Smooth muscle cell of the brain vasculature (primary cell): ENCODE measurements at regions not wholly inside any gene's neighbourhood (a gene's known extent, or its start where the extent isn't known, plus 50 kb on each side); places are given as distances from the start of the nearest gene placed in this dataset.
A peak's percentile ranks its signal among the peaks of the same experiment; 100 is the strongest.
"Not testable (repeated sequence)": the region's sequence is repeated elsewhere in the genome, so short reads cannot be mapped to it uniquely, and the experiment has no call there.

Experiments
- DNase-seq: peaks from one replicate; pipeline ENCODE4 v3.0.0-alpha.2; 2012; ENCODE audit warnings: low read depth, low spot score

GRCh38 chr3:146382386-146382785, 87.0 kb downstream of the PLSCR2 start:
- no peak for DNase-seq

DNA sequence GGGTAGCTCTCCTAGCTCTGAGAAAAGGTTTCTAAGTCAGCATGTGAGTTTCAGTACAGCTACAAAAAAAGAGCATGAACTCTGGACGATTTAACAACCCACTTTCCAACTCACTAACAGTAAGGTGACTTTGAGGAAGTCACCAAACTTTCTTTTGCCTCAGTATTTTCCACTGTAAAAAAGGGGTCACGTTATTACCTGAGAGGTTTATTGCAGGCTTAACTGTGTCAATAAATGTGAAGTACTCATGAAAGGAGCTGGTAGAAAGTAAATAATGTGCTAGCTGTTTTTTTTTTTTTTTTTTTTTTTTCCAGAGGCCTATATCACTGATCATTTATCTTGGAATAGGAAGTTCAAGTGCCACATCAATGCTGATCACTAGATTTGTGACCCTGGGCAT, 89.3 kb downstream of the PLSCR2 start:
- no peak for DNase-seq

- DNase-seq: no peak
Observed at GRCh38 chr3:146375219-146375618, 94.1 kb downstream of the PLSCR2 start.

GRCh38 chr3:146374146-146374545, 95.2 kb downstream of the PLSCR2 start:
- DNase-seq: no peak

- no peak for DNase-seq
Observed at GRCh38 chr3:146371902-146372301, 97.5 kb downstream of the PLSCR2 start.

DNA sequence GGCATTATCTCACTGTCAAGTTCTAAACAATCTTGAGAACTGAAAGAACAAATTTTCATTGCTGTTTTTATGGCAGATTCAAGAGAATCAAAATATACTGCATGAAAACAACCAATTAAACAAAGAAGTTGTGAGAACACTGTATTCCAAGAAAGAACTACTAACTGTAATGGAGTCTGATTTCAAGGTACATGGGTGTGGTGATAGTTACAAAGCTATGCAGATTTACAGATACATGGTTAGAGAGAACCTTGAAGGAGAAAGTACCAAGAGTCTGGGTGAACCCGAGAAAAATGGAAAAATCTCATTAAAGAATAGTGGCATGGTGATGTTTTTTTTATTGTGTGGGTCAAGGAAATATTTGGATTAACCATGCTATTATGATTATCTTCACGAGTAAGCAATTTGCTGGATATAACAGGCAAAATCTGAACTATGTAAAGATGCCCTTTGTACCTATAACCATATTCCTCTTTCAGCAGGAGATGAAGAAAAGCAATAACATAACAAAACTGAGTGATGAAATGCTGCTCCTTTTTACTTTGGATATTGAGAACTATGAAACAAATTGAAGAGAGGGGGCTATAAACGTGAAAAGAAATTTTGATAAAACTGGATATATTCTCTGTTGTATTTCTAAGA, 100.4 kb downstream of the PLSCR2 start:
- DNase-seq: no peak

- no peak for DNase-seq
Observed at GRCh38 chr3:146359841-146360240, 108.9 kb upstream of the PLSCR4 start.

DNA sequence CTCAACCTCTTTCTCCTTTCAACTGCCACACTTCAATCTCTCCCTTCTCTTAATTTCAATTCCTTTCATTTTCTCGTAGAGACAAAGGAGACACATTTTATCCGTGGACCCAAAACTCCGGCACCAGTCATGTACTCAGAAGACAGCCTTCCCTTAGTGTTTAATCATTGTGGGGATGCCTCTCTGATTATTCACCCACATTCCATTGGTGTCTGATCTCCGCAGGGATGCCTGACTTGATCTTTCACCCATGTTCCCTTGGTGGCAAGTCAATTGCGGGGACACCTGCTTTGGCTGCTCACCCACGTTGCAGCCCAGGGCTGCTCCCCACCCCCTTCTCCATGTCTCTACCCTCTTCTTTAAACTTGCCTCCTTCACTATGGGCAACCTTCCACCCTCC, 103.5 kb upstream of the PLSCR4 start:
- DNase-seq: not testable (repeated sequence)

DNA sequence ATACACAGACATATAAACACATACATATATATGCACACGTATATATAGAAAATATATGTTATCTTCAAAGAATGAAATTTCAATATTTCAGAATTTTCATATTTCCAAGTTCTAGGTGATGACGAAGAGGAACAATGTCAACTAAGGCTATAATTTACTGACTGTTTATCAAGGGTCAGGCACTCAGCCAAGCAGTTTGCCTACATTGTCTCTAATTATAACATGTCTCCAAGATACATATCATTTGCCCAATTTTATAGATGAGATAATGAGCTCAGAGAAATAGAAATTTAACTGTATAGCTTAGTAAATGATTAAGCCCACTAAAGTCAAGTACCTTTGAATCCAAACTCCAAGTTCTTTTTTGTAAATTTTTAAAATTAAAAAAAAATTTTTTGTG, 99.9 kb upstream of the PLSCR4 start:
- DNase-seq: no peak

- DNase-seq: no peak
Observed at GRCh38 chr3:146345900-146346299, 95.0 kb upstream of the PLSCR4 start.

DNA sequence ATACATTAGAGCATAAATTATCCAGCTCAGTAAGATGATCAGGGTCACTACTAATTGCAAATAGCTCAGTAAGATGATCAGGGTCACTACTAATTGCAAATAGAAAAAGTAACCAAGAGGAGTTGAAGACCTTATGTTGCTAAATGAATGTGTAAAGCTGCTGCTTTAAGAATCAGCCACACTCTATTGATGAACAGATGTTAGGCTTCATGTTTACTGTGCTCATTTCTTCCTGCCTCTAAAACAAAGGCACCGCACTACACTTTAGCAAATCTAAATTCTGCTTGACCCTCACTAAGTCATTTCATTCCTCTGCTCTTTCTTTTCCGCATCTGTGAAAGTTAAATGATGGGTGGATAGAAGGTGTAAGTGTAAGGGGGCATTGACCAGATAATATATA, 92.6 kb upstream of the PLSCR4 start:
- DNase-seq: no peak

- DNase-seq: no peak
Observed at GRCh38 chr3:146342989-146343388, 92.1 kb upstream of the PLSCR4 start.

GRCh38 chr3:146339349-146339748, 88.4 kb upstream of the PLSCR4 start:
- DNase-seq: no peak

DNA sequence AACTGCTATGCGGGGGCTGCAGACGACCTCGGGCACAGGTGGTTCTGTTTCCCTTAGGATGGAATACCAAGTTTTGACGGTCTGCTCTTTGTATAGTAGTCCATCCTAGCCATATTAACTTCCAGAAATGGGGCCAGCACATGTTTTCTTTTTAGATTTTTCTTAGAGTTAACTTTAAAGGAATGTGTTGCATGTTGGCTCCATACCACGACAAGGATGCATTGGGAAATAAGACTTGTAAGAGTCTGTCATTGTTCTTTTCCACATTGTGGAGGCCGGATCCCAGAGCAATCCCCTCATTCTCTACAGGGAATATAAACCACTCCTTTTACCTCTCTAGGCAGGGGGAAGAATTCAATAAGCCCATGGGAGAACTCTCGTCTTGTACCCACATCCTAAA, 87.1 kb upstream of the PLSCR4 start:
- no peak for DNase-seq

GRCh38 chr3:146335386-146335785, 84.5 kb upstream of the PLSCR4 start:
- DNase-seq: no peak

DNA sequence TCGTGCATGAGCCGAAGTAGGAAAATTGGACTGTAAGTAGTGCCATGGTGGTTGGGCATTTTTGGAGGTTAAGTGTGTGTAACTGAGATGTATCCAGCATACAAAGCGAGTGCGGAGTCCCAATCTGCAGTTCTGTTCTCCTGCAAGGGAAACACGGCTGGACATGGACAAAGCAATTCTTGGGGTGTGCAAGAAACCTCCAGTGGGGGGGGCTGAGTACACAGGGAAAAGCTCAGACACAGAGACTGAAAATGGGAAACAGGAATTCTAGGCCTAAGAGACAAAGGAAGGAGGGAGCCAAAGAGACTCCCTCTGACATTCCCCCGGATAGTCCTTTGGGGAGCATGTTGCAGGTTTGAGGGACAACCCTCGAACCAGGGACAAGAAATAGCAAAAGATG, 83.2 kb upstream of the PLSCR4 start:
- DNase-seq: no peak

DNA sequence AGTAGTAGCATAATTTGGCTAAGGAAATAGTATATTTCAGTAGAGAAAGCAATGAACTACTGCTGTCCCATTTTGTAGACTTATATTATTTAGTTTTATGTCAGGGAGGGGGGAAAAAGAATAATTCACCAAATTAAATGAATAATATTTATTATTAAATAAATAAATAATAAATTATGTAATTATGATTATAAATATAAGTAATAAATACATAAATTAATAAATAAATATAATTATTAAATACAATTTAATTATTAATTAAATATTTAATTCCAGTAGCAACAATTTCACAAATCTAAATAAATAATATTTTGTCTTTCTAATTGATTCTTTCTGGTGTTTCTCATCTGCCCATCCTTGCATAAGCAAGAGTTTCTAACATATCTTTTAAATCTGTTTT, 81.1 kb upstream of the PLSCR4 start:
- DNase-seq: no peak

DNA sequence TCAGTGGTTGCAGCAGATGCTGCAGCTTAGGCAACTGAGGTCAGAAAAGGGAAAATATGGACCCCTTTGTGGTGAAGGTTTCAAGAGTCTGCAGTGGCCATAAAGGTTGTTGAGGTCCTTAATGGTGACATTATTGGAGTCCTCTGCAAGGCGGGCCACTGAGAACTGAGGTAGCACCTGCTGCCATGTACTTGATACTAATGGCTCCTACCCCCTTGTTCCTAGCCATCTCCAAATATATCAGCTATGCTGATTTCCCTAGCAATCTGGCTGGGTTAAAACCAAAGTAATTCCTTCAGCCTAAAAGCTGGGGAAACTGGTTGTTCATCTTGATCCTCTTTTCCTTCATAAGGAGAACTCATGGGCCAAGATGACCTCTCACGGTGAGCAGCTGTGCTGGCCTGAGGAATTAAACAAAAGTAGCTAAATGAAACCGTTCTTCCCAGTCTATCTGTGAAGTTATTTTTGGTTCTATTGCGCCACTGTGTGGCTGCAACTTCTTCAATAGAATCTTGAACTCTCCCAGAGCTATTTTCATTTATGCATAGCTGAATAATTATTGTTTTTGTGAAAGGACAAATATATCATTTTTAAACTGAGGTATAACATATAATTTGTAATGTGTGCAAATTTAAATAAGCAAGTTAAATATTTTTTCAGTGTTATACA, 76.1 kb upstream of the PLSCR4 start:
- peak; percentile 52 for DNase-seq

DNA sequence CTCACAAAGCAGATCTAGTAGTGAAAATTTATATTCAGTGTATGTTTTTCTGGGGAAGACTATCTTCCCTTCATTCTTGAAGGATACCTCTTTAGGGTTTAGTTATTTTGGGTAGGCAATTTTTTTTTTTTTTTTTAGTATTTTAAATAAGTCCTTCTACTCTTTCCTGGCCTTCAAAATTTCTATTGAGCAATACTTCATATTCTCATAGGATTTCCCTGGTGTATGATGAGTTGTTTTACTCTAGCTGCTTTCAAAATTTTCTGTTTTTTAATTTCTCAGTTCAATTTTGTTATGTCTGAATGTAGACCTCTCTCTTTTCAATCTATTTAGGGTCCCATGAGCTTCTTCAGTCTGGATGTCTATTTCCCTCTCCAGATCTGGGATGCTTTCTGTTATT, 74.3 kb upstream of the PLSCR4 start:
- no peak for DNase-seq

GRCh38 chr3:146322216-146322817, 71.4 kb upstream of the PLSCR4 start:
- no peak for DNase-seq

GRCh38 chr3:146314871-146315270, 64.0 kb upstream of the PLSCR4 start:
- DNase-seq: no peak

DNA sequence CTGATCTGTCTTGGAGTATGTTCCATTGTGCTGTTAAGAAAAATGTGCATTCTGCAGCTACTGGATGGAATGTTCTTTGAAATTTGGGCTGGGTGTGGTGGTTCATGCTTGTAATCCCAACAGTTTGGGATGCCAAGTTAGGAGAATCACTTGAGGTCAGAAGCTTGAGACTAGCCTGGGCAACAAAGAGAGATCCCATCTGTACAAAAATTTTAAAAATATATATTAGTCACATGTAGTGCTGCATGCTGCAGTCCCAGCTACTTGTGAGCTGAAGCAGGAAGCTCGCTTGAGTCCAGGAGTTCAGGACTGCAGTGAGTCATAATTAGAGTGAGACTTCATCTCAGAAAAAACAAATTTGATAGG, 62.8 kb upstream of the PLSCR4 start:
- DNase-seq: no peak

DNA sequence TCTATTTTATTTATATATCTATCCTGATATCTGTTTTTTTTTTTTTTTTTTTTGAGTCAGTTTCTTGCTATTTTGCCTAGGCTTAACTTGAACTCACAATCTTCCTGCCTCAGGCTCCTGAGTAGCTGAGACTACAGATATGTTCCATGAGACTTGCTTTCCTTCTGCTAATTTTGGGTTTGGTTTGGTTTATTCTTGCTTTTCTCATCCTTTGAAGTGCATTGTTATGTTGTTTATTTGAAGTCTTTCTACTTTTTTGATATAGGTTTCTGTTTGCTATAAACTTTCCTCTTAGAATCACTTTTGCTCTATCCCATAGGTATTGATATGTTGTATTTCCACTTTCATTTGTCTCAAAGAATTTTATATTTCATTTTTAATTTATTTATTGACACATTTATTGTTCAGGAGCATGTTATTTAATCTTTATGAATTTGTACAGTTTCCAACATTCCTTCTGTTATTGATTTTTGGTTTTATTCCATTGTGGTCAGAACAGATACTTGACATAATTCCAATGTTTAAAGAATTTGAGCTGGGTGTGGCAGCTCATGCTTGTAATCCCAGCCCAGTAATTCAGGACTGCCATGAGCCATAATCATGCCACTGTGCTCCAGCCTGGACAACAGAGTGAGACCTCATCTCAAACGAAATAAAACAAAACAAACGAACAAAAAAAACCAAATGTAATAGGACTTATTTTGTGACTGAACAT, 62.3 kb upstream of the PLSCR4 start:
- DNase-seq: no peak
